ENCODE measurements at regions not wholly inside any gene's neighbourhood (a gene's known extent, or its start where the extent isn't known, plus 50 kb on each side); places are given as distances from the start of the nearest gene placed in this dataset.
"Not testable (repeated sequence)": the region's sequence is repeated elsewhere in the genome, so short reads cannot be mapped to it uniquely, and the experiment has no call there.

DNA sequence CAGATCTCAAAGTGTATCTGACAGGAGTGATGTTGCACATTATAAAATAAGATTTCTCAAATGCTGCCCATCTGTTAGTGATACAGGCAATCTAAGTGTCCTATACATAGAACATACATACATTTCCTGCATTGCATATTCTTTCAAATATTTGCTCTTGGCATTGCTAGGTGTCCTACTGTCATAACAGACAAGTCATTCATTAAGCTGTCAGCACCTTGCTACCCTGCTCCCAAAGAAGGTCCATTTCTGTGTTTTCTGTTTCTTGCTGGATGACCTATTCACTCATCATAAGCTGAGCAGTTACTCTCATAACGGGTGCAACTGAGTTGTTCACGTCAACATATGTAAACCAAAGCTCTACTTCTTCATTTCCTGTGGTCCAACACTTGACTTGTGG is 719.0 kb downstream of the KCNJ2 start:
- no peak for DNase-seq

DNA sequence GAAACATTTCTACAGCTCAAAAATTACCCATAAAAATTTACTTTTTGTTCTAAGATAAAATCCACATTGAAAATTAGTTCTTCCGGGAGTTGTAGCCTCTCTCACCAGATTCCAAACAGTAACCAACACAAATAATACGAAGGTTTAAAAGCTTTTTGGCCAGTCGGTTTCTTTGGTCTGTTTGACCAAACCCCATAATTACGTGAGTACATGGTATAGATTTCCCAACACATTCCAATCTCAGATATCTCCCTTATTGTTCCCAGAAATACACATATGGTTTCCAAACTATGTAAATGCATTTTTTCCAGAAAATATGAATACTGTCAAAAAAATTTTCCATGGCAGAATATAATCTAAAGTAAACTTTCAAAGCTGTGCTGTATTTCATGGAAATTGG is 722.0 kb downstream of the KCNJ2 start:
- DNase-seq, result no peak

DNA sequence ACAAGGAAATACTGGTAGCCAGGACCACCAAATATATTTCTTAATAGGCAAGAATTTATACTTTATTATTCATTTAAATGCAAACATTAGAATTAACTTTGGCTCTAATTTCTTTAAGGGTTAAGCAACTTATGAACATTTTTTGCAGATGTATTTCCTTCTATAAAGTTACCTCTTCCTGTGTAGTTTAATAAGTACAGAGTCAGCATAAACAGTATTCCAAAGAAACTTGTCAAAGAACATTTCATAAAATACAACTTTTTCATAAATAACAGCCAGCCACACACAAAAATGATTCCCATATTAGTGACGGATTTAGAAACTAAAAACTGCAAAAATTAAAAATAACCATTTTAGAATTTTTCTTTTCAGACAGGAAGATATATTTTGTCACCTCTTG is 723.2 kb downstream of the KCNJ2 start:
- no peak for DNase-seq

DNA sequence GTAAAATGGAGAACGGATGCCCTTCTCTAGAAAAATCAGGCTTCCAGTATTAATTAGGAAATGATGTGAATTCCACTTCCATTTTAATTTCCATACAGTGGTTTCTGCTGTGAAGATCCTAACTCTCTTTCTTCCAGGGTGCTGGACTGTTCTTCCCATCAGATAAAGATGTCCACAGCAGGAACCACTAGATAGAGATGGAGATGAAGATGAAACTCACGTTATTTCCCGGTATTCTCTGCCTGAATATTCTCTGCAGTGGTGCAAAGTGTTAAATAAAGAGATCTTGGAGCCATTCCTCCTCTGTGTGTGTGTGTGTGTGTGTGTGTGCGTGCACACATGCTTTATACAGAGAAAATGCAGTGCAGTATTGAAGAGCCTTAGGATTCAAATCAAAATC is 727.5 kb downstream of the KCNJ2 start:
- DNase-seq, result no peak

DNA sequence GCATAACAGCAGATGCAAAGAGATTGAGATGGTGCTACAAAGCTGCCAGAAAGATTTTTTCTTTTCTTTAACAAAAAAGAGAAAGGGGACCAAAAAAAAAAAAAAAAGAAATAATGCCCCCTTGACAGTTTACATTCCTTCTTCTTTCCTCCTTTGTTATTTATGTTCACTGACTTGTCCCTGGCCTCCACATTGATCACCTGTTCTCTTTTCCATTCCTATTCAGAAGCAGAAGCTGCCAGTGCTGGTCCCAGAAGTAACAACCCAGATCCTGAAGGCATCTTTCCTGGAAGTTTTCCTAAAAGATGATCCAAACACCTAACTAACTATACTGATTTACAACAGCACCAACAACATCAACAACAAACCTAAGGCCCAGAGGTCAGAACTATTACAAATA is 728.1 kb downstream of the KCNJ2 start:
- DNase-seq, result no peak

DNA sequence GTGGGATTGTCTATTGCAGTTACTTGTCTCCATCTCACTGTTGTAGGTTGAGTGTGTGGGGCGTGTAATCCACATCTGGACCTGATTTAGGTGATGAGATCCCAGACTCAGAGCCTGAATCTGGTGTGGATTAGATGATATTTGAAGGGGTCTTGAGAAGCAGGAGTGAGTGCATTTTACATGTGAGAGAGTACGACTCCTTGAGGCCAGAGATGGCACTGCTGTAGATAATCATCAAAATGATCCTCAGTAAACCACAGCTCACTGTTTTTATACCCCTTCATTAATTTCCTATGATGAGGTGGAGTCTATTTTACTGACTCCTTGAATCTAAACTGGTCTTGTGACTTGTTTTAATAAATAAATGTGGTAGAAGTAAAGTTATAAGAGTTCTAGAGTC is 732.5 kb downstream of the KCNJ2 start:
- no peak for DNase-seq

DNA sequence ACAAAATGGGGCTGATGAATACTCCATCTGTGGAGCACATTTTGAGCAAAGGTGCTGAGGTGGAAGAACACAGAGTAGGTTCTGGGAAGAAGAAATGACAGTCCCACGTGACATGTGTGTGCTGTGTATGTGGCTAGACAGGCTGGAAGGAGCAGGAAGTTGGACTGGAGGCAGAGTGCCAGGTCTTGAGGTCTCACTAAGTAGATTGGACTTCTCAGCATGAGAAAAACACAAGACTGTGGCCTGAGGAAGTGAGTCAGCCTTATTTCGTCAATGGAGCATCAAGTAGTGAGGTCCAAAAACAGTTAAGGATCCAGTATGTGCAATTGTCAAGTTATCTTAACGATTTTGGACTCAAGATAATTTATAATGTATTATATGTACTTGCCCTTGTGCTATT is 736.5 kb downstream of the KCNJ2 start:
- no peak for DNase-seq

DNA sequence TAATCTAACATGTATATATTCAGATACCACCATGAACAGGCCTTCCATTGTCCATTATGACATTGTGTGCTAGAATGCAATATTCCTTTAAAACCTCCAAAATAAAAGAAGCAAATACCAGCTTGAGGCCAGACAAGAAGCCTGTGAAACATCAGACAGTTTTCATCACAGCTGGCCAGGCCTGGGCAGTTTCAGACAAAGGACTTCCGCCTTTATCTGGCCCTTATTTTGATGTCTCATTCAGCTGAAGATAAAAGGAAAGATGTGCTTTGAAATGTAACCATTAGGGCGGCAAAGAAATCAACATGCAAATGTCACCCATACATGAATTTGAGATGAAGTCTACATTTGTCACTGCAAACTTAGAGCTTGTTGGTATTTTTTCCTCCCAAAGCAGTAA is 737.5 kb downstream of the KCNJ2 start:
- no peak for DNase-seq

DNA sequence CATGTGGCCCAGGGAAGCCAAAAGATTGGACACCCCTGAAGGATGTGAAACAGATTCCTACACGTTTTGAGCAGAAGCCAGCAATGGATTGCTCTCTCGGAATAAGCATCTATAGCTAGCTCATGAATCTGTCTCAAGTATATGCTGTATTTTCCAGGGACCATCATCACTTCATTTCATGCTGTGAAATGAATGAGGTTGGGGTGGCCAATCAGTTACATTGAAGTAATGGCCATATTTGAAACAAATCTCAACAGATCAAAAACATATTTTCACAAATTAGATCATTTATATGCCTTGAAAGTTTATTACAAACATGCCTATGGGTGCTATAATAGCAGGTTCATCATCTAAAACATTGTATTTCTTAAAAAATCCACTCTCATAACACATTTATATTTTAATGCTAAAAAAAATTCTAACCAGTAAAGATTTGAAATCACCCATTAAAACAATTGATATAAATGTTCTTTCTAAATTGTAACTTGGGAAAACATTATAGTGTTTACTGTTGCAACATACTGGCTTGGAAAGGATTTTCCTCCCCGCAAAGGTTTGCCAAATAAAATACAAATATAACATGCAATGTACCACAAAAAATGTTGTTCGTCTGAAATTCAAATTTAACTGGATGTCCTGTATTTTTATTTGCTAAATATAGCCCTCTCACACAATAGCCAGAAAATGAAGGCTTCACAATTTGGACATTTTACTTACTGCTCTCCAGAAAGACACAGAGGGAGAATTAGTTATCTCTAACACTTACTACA is 743.6 kb downstream of the KCNJ2 start:
- DNase-seq, result no peak

DNA sequence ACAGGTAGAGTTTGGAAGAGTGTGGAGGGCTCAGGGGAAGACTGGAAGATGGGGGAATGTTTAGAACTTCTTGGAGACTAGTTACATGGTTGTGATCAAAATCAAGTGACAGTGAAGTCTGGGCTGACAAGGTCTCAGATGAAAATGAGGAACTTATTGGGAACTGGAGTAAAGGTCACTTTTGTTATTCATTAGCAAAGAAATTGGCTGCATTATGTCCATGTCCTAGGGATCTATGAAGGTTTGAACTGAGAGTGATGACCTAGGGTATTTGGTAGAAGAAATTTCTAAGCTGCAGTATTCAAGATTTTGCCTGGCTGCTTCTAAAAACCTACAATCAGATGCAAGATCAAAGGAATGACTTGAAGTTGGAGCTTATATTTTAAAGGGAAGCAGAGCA is 747.1 kb downstream of the KCNJ2 start:
- no peak for DNase-seq

DNA sequence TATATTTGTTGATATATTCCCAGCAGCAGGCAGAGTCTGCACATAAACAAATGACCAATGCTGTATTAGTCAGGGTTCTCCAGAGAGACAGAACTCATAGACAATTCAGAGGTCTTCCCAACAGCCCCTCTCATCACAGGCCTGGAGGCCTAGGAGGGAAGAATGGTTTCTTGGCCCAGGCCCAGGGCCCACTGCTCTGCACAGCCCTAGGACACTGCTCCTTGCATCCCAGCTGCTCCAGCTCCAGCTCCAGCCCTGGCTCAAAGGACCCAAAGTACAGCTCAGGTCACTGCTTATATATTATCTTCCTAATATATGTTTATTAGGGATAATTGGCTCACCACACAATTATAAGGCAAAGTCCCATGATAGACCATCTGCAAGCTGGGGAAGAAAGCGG is 749.9 kb downstream of the KCNJ2 start:
- no peak for DNase-seq

DNA sequence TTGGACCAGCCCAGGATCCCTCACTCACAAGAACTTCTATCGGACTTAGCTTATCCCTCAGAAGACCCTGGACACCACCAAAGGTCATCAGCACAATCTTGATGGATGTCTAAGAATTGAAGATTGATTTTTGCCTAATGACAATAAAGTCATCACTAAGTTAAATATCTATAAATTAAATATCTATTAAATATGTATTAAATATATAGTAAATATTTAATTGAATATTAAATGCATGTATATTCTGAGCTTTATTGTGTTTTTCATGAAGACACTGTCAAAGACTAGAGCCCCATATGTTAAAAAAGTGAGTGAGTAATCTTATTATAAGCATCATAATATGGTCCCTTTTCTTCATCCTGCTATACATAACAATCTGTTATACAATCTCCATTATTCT is 751.1 kb downstream of the KCNJ2 start:
- no peak for DNase-seq

DNA sequence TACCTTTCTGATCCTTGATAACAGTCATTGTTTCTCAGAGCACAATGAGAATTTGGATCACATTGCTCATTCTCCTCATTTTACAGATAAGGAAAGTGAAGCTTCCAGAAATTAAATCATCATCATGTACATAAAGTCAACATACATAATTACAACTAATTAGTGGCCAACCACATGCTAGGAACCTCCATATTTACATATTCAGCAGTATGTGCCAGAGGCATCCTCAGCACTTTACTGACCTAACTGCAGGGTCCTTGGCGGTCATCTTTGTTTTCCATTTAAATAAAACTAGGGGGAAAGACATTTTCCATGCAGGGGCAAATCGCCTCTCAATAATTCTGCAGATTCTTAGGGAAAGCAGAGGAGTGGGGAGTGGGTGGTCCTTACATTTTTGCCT is 752.9 kb downstream of the KCNJ2 start:
- no peak for DNase-seq

DNA sequence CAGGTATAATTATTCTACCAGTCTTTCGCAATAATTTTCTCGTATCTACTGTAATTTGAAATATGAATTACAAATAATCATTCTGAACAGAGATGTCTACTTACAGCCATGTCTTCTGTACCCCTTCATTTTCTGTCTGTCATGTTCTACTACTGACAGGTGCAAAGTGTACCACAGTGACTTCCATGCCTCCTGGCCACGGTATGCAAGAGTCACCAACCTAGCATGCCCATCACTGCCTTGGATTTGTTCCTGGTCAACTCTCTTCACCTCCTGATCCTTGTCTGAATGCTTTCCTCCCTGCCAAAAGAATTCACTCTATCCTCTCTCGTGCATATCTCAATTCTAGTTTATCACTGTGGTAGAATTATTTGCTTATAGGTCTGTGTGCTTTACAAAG is 755.4 kb downstream of the KCNJ2 start:
- no peak for DNase-seq

DNA sequence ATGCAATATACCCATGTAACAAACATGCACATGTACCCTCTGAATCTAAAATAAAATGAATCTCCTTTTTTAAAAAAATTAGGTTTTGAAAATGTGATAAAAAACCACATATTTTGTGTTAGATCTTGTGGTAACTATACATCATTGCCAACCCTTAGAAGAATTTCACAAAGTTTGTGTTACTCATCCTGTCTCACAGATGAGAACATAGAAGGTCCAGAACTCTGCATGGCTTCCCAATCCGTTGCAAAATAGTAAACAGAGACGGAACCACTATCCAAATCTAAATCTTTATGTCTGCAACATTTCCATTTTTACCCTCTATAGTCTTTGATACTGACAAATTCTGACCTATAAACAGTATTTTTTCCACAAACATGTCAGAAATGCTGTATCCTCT is 759.9 kb downstream of the KCNJ2 start:
- DNase-seq, result no peak

DNA sequence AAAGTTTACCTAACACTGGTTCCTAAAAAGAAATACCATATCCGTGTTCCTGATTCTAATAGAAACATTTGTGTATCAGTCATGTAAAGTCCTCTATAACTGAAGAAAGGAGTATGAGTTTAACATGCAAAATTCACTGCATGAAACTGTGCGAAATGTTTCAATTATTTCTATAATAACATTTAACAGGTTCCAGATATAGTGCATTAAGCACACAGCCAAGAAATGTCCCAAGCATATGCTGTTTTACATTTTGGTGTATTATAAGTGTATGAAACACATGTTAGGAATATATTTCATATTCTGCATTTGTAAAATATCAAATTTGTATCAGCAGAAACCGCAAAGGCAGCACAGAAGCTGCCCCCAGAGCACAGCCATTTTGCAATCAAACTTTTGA is 764.9 kb downstream of the KCNJ2 start:
- no peak for DNase-seq

DNA sequence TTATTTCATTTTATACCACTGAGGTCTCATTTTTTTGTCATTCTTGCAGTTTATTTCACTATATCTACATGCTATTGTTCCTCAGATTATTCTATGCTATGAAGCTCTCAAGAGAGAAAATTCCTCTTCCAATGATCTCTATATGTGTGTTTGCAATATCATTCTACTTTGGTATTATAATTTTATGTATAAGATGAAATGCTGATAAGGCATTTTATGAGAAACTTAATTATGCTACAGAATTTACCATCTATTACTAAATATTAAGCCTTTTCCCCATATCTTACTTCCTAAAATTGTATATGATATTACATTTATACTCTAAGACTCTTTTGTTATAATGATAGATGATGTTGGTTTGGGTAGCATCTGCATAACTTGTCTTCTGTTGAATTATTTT is 765.5 kb downstream of the KCNJ2 start:
- DNase-seq, result no peak

DNA sequence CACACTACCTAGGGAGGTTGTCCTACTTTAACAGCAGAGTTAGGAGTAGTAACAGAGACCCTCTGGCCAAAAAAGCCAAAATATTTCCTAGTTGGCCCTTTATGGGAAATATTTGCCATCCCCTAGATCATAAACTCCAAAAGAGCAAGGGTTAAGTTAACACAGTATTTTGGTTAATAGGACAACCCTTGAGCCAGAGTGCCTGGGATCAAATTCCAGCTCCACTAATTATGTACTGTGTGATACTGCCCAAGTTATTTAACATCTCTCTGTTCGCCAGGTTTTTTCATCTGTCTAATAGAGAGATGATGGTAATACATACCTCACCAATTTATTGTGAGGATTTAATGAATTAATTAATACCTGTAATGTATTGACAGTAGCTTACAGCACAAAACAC is 767.4 kb downstream of the KCNJ2 start:
- no peak for DNase-seq

DNA sequence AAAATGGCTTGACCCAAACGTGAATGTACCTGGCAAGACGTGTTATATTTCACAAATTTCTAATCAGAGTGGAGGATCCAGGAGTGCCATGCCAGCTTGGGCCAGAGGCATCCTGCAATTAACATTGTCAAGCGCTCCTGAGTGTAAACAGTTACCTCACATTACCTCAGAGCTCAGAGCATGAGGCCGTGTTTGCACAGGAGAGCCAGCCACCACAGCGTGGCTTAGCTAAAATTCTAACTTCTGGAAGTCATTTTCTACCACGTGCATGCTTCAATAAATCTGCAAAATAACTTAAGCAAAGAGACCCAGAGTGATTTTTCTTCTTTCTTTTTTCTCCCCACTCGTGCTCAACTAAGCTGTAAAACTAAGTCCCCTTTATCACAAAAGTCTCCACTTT is 769.0 kb downstream of the KCNJ2 start:
- DNase-seq, result no peak

DNA sequence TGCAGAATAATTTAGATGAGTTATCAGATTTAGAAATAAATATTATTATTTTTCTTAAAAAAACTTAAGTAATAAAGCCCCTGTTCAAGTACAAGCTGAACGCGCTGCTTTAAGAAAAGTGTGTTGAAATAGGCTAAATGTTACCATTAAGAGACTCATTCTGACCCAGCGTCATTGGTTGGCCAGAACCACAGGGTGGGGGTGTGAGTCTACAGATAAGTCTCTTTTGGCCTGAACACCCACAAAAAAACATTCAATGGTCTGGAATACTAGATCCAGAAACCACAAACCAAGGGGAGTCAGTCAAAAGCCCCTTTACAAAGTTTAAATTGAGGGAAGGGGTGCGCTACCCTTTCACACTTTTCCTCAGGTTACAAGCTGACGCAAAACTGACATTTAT is 776.1 kb downstream of the KCNJ2 start:
- DNase-seq, result no peak

DNA sequence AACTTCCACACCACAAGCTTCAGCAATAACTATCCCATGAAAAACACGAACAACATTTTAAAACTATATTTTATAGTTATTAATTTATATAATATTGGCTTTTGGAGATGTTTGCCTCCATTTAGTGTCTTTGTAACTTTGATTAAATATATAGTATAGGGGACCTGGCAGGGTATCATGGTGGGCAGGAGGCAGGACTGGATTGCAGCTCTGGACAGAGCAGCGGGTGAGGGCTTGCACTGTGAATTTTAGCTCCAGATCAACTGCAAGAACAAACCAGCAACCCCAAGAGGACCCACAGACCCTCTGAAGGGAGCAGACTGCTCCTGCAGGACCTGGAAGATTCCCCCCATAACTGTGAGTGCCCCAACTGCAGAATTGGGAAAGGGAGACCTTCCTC is 777.9 kb downstream of the KCNJ2 start:
- no peak for DNase-seq

DNA sequence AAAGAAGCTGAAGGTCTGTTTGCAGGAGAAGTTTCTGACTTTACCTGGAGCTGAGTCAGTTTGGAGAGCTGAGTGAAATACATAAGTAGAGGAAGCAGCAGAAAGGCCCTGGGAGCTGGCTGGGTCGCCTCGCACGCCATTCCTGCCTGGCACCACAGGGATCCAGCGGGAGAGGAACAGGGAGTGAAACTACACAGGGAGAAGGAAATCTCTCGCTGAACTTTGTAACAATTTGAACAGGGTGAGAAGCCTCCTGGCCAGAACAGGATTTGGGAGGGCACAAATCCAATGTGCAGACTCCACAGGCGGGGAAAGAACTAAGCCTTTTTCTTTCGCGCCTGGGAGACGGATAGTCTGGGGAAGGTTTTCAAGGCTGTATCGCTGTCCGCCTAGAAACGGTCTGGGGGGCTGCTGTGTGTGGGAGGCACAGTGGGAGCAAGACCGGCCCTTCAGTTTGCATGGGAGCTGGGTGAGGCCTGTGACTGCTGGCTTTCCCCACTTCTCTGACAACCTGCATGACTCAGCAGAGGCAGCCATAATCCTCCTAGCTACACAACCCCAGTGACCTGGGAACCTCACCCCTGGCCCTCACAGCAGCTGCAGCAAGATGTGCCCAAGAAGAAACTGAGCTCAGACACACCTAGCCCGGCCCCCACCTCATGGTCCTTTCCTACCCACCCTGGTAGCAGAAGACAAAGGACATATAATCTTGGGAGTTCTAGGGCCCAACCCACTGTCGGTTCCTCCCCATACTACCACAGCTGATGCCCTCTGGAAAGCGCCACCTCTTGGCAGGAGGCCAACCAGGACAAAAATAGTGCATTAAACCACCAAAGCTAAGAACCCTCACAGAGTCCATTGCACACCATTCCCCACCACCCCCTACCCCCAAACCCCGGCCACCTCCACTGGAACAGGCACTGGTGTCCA is 778.6 kb downstream of the KCNJ2 start:
- no peak for DNase-seq

DNA sequence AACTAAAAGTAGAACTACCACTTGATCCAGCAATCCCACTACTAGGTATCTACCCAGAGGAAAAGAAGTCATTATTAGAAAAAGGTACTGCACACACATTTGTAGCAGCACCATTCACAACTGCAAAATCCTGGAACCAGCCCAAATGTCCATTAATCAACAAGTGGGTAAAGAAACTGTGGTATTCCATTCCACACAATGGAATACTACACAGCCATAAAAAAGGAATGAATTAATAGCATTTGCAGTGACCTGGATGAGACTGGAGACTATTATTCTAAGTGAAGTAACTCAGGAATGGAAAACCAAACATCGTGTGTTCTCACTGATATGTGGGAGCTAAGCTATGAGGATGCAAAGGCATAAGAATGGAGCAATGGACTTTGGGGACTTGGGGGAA is 783.8 kb downstream of the KCNJ2 start:
- DNase-seq, result not testable (repeated sequence)

DNA sequence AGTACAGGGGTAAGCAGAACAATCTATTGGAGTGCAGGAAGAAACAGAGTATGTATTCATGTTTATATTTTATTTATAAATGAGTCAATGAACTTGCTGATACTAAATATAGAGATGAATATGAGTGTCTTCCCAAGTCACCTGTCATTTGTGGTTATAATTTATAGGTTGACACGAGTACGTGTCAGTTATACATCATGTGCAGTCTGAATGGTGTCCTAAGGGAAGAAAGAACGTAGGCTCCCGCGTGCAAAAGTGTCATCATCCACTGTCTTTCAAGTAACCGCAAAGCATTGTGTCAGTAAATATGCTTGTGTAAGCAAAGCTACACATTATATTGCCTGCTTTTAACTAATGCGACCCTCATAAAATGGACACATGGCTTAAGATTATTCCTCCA is 786.1 kb downstream of the KCNJ2 start:
- DNase-seq, result no peak

DNA sequence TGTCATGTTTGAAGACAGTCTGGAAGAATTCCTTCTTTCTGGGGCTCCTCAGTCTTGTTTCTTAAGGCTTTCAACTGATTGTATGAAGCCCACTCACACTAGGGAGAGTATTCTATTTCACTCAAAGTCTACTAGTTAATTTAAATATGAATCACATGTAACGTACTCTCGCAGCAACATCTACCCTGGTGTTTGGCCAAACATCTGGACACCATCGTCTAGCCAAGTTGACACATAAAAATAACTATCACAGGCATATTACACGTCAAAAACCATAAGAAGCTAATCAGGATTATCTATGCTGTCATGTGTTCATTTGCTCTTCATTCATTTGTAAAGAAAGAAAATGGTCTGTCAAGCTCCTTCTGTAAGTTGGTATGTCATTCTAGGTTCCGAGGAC is 787.4 kb downstream of the KCNJ2 start:
- DNase-seq, result no peak

All from CD4-positive, alpha-beta T cell treated with Interleukin-12 subunit alpha and Interleukin-12 subunit beta, for 1 hour (primary cell).